ENCODE measurements at regions not wholly inside any gene's neighbourhood (a gene's known extent, or its start where the extent isn't known, plus 50 kb on each side); places are given as distances from the start of the nearest gene placed in this dataset.

- peaks cover 0 to 5% (median 2%) of the 10 kb centered on the region in 4 donors for H3K27me3 ChIP-seq (ENCODE audit: control insufficient read depth in 4 of 4, insufficient read depth in 4 of 4, low read length in 3 of 4)
- no peak for TF ChIP-seq NR2F2 (IDR thresholded peaks at IDR 0.05)
- TF ChIP-seq YY1 (IDR thresholded peaks at IDR 0.05): peak; percentile 38
- H3K27ac ChIP-seq (ENCODE audit: low read depth in 1 of 2, low read length in 2 of 2): no peak overlapping the region
These were observed 169.9 kb upstream of the RBPJ start for GRCh38 chr4:26150948-26151347.

DNA sequence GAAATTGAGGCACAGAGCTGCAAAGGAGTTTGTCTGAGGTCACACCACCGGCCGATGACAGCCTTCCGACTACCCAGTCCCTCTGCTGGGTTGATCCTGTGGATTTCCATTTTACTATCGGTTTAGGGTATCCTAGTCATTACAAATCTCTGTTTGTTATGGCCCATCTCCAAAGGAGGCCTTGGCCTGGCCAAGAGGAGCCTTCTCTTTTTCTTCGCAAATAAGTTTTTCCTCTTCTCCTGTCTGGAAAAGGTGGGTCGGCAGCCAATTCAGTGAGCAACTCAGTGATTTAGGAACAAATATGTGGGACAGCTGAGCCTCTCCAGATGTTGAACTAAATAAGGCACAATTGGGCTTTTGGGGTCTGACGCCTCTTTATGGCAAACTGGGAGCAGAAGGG is 169.2 kb upstream of the RBPJ start:
- no peak for TF ChIP-seq HNF4A (conservative IDR thresholded peaks at IDR 0.05)
- no peak for TF ChIP-seq ATF3 (IDR thresholded peaks at IDR 0.05)
- TF ChIP-seq GABPA (IDR thresholded peaks at IDR 0.05 in 1 of 2, conservative IDR thresholded peaks at IDR 0.05 in 1 of 2): no peak
- TF ChIP-seq ZBTB33 (IDR thresholded peaks at IDR 0.05): no peak
- no peak for TF ChIP-seq RXRA (IDR thresholded peaks at IDR 0.05)
- TF ChIP-seq EGR1 (IDR thresholded peaks at IDR 0.05; ENCODE audit: low read depth in 2 of 2): no peak
- TF ChIP-seq RAD21 (IDR thresholded peaks at IDR 0.05): no peak
- no peak for TF ChIP-seq FOXA1 (IDR thresholded peaks at IDR 0.05)
- no peak for TF ChIP-seq JUND (IDR thresholded peaks at IDR 0.05)
- no peak for TF ChIP-seq NR2F2 (IDR thresholded peaks at IDR 0.05)
- TF ChIP-seq, protein P1, sequence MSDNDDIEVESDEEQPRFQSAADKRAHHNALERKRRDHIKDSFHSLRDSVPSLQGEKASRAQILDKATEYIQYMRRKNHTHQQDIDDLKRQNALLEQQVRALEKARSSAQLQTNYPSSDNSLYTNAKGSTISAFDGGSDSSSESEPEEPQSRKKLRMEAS (IDR thresholded peaks at IDR 0.05): no peak
- TF ChIP-seq YY1 (IDR thresholded peaks at IDR 0.05): no peak
- no peak for TF ChIP-seq REST (IDR thresholded peaks at IDR 0.05)

More at GRCh38 chr4:26150948-26151347, 169.9 kb upstream of the RBPJ start:
- no peaks in the 10 kb centered on the region for H3K36me3 ChIP-seq (ENCODE audit: control insufficient read depth in 4 of 4, insufficient read depth in 3 of 4, low read depth in 1 of 4, low read length in 3 of 4)
- no peak overlapping the region for H3K9ac ChIP-seq (ENCODE audit: low read depth in 1 of 2, low read length in 2 of 2)
- H3K4me3 ChIP-seq (ENCODE audit: low read depth in 1 of 3, low read length in 3 of 3): no peak overlapping the region
- 63% methylated on average over 5 of the region's 5 CpGs for WGBS
- DNase-seq (ENCODE audit: low spot score): no peak
- peaks cover 0 to 3% (median under 1%) of the 10 kb centered on the region in 4 donors for H3K9me3 ChIP-seq (ENCODE audit: control insufficient read depth in 4 of 4, low read length in 3 of 4)
- H3K4me1 ChIP-seq (ENCODE audit: control insufficient read depth in 4 of 4, insufficient read depth in 4 of 4, low read length in 3 of 4): no peaks in the 10 kb centered on the region

More for the DNA sequence above, 169.2 kb upstream of the RBPJ start:
- H3K4me1 ChIP-seq (ENCODE audit: control insufficient read depth in 4 of 4, insufficient read depth in 4 of 4, low read length in 3 of 4): no peaks in the 10 kb centered on the region
- no peaks in the 10 kb centered on the region for H3K36me3 ChIP-seq (ENCODE audit: control insufficient read depth in 4 of 4, insufficient read depth in 3 of 4, low read depth in 1 of 4, low read length in 3 of 4)
- peaks cover 0 to 3% (median under 1%) of the 10 kb centered on the region in 4 donors for H3K9me3 ChIP-seq (ENCODE audit: control insufficient read depth in 4 of 4, low read length in 3 of 4)
- WGBS: 89% methylated on average over 7 of the region's 7 CpGs
- no peak for DNase-seq (ENCODE audit: low spot score)
- H3K27ac ChIP-seq (ENCODE audit: low read depth in 1 of 2, low read length in 2 of 2): no peak overlapping the region
- H3K4me3 ChIP-seq (ENCODE audit: low read depth in 1 of 3, low read length in 3 of 3): no peak overlapping the region
- H3K27me3 ChIP-seq (ENCODE audit: control insufficient read depth in 4 of 4, insufficient read depth in 4 of 4, low read length in 3 of 4): peaks cover 0 to 5% (median 2%) of the 10 kb centered on the region in 4 donors
- no peak overlapping the region for H3K9ac ChIP-seq (ENCODE audit: low read depth in 1 of 2, low read length in 2 of 2)

All from liver (tissue), 7 donors.